CD4-positive, alpha-beta T cell treated with Interferon gamma for 1 hour (primary cell): ENCODE measurements at regions not wholly inside any gene's neighbourhood (a gene's known extent, or its start where the extent isn't known, plus 50 kb on each side); places are given as distances from the start of the nearest gene placed in this dataset.

Source experiments
- DNase-seq: peaks from one replicate; pipeline ENCODE4 v3.0.0-alpha.2; 2020

- DNase-seq: no peak
Observed at GRCh38 chr14:50040895-50041465, 75.4 kb downstream of the VCPKMT start.

- no peak for DNase-seq
Observed at GRCh38 chr14:50041980-50042379, 74.4 kb downstream of the VCPKMT start.

- DNase-seq: no peak
Observed at GRCh38 chr14:50044042-50044651, 72.2 kb downstream of the VCPKMT start.

DNA sequence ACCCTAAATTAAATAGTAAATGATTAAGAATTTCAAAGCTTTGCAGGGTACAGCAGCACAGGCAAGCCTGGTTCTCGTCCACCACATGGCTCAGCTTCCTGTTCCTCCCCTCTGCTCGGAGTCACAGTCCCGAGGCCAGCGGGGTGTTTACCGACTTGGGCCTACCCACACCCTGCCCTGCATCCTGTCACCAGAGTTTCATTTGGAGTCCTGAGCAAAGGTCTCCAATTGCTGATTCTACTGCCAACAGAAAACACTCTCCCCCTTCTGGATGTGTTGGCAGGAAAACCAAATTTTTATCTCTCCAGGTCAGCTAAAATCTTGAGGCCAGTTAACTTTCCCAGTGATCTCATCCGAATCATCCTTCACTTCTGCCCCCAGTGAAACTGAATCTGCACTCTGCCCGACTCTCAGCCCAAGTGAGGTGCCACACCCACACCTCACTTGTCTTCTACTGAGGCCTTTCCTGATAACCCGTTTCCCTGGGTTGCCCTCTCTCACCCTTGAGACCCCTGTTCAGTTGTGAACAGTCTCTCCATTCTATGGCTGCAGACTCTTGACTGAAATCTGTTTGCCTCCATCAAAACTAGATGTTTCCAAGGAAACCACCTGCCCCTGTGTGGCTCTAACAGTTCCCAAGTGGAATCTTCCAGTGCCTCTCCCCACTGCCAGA, 71.2 kb downstream of the VCPKMT start:
- DNase-seq: peak; percentile 79

GRCh38 chr14:50045837-50046236, 70.5 kb downstream of the VCPKMT start:
- no peak for DNase-seq

- peak; percentile 37 for DNase-seq
Observed at GRCh38 chr14:50047274-50047676, 69.1 kb downstream of the VCPKMT start.

- DNase-seq: no peak
Observed at GRCh38 chr14:50049093-50049492, 67.3 kb downstream of the VCPKMT start.

GRCh38 chr14:50049703-50050570, 66.4 kb downstream of the VCPKMT start:
- no peak for DNase-seq

DNA sequence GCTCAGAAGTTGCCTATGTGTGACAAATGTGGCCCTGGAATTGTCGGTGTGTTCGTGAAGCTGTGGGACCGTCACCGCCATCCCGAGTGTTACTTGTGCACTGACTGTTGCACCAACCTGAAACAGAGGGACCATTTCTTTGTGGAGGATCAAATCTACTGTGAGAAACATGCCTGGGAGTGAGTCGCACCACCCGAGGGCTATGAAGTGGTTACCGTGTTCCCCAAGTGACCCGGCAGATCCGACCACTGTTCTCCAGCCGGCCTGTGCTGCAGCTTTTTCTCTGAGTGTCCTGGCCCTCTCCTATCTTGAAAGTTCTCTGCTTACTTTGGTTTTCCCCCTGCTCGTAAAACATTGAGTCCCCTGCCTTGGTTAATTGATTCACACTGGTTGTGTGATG, 65.3 kb downstream of the VCPKMT start:
- no peak for DNase-seq

- no peak for DNase-seq
Observed at GRCh38 chr14:50051706-50052105, 64.7 kb downstream of the VCPKMT start.

DNA sequence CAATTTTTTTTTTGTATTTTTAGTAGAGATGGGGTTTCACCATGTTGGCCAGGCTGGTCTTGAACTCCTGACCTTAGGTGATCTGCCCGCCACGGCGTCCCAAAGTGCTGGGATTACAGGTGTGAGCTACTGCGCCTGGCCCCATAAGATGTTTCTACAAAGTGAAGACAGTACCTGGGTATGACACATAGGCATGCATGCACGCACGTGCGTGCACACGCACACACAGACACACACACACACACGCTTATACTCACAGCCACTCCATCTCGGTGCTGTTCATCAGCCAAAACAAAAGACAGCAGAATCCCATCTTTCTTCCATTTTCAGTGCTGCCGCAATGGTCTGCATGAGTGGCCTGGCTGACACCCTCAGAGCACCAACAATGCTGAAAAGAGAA, 63.9 kb downstream of the VCPKMT start:
- no peak for DNase-seq

DNA sequence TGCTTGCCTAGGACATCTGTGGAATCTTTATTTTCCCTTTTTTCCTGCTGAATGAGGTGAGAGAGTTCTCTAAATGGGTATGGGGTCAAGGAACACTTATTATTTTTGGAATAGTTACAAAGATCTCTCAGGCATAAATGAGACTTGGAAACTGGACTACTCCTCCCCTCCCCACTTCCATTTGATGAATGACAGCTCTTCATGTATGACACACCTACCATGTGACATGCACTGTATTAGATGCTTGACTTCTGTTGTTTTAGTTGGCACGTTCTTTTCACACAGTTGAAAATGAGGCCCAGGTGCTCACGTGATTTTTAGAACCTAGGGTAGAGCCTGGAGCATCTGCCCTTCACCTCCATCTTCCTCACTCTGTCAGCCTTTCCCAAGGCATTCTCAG, 62.4 kb downstream of the VCPKMT start:
- DNase-seq: no peak

DNA sequence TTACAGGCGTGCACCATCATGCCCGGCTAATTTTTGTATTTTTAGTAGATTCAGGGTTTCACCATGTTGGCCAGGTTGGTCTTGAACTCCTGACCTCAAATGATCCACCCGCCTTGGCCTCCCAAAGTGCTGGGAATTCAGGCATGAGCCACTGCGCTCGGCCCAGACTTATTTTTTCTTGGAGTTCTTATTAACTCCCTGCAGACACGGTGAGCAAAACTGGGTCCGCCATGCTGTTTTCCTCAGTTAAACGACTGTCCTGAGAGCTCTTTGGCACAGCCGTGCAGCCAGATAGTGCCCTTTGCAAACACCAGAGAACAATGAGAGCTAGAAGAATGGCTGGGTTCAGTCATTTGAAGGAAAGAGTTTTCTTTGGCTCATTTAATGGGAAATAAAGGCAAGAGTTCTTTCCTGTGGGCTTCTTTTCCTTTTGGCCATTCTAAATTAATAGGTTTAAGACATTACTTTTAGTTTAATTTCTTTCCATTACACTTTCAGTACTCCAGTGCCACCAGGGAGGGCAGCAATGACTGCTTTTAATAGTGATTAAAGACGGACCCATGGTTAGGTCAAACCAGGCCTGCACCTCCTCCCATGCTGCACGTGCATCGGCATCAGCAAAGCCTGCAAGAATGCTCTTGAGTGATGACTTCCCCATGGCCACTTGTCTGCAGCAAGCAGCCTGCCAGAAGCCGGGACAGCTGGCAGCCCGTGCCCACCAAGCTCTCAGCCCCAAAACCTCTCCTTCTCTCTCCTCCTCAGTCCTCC, 60.7 kb downstream of the VCPKMT start:
- DNase-seq: peak; percentile 56

- DNase-seq: no peak
Observed at GRCh38 chr14:50056435-50056834, 59.9 kb downstream of the VCPKMT start.

DNA sequence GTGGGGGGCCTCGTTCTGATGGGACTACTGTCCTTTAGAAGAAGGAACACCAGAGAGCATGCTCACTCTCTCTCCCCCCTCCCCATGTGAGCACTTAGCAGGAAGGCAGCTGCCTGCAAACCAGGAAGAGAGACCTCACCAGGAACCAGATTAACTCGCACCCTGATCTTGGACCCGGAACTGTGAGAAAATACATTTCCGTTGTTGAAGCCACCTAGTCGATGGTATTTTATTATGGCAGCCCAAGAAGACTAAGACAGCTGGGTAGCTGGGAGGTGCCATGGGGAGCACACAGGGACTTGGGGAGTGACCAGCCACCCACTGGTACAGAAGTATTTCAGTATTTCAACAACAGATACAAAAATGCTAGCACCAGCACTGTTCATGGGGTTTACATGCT, 59.0 kb downstream of the VCPKMT start:
- DNase-seq: no peak

DNA sequence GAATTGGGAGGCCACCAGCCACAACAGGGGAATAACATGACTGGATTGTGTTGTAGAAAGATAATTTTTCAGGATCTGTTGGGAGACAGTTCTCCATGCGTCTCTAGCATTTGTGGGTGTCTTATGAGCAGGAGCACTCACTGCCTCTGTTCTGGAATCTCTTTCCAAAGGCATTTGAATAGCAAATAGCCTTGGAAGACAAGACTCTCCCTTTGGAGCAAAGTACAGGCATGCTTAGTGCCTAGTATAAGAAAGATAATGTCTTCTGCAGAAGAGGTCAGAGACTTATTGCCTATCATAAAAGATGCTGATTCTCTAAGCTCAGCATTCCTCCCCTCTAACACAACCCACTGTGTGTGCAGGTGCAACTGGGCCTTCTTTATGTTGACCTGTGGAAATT, 58.3 kb downstream of the VCPKMT start:
- DNase-seq: no peak
